DMS 273 (cell line): ENCODE measurements at regions not wholly inside any gene's neighbourhood (a gene's known extent, or its start where the extent isn't known, plus 50 kb on each side); places are given as distances from the start of the nearest gene placed in this dataset.

Source experiments
- DNase-seq: peaks from one replicate; lab custom pipeline; 2025; ENCODE audit not compliant: unreplicated experiment; lab: John Stamatoyannopoulos, UW

- no peak for DNase-seq
These were observed 186.9 kb upstream of the BTG1 start for GRCh38 chr12:92332552-92332951.

GRCh38 chr12:92331383-92331782 lies 185.7 kb upstream of the BTG1 start:
- no peak for DNase-seq

- no peak for DNase-seq
These were observed 185.0 kb upstream of the BTG1 start for GRCh38 chr12:92330654-92331053.

GRCh38 chr12:92326877-92327276 lies 181.2 kb upstream of the BTG1 start:
- no peak for DNase-seq

- DNase-seq: peak; percentile 0
These were observed 179.3 kb upstream of the BTG1 start for GRCh38 chr12:92324849-92325500.

GRCh38 chr12:92312463-92312964 lies 166.9 kb upstream of the BTG1 start:
- DNase-seq: no peak

GRCh38 chr12:92304371-92305055 lies 158.9 kb upstream of the BTG1 start:
- DNase-seq: no peak

GRCh38 chr12:92302041-92302829 lies 156.6 kb upstream of the BTG1 start:
- DNase-seq: no peak

GRCh38 chr12:92301356-92301755 lies 155.7 kb upstream of the BTG1 start:
- DNase-seq: no peak

GRCh38 chr12:92300777-92301176 lies 155.1 kb upstream of the BTG1 start:
- DNase-seq: no peak

GRCh38 chr12:92299744-92300143 lies 154.1 kb upstream of the BTG1 start:
- DNase-seq: no peak

- DNase-seq: no peak
These were observed 153.7 kb upstream of the BTG1 start for GRCh38 chr12:92299344-92299743.

GRCh38 chr12:92297932-92298696 lies 152.5 kb upstream of the BTG1 start:
- no peak for DNase-seq

- DNase-seq: no peak
These were observed 151.8 kb upstream of the BTG1 start for GRCh38 chr12:92297405-92297804.

- DNase-seq: no peak
These were observed 149.9 kb upstream of the BTG1 start for GRCh38 chr12:92295523-92295922.

GRCh38 chr12:92294676-92295440 lies 149.2 kb upstream of the BTG1 start:
- no peak for DNase-seq

- DNase-seq: no peak
These were observed 146.4 kb upstream of the BTG1 start for GRCh38 chr12:92292016-92292415.

GRCh38 chr12:92290886-92291285 lies 145.2 kb upstream of the BTG1 start:
- DNase-seq: no peak

GRCh38 chr12:92290350-92290695 lies 144.7 kb upstream of the BTG1 start:
- DNase-seq: peak; percentile 7

GRCh38 chr12:92289629-92290349 lies 144.1 kb upstream of the BTG1 start:
- no peak for DNase-seq
